ENCODE measurements at regions not wholly inside any gene's neighbourhood (a gene's known extent, or its start where the extent isn't known, plus 50 kb on each side); places are given as distances from the start of the nearest gene placed in this dataset.

GRCh38 chr3:13215940-13216546 lies 142.8 kb upstream of the IQSEC1 start:
- no peak for TF ChIP-seq CTCF (IDR thresholded peaks at IDR 0.05; ENCODE audit: insufficient read depth, low read depth, low read length, missing control alignments)
- DNase-seq (ENCODE audit: low read depth), result no peak

GRCh38 chr3:13214847-13215472 lies 141.7 kb upstream of the IQSEC1 start:
- DNase-seq (ENCODE audit: low read depth), result no peak

More at GRCh38 chr3:13215940-13216546, 142.8 kb upstream of the IQSEC1 start:
- H3K4me3 ChIP-seq (ENCODE audit: low read depth, low read length), result no peak overlapping the region

GRCh38 chr3:13213911-13214846 lies 140.9 kb upstream of the IQSEC1 start:
- no peak overlapping the region for H3K4me3 ChIP-seq (ENCODE audit: low read depth, low read length)
- no peak for DNase-seq (ENCODE audit: low read depth)
- no peak for TF ChIP-seq CTCF (IDR thresholded peaks at IDR 0.05; ENCODE audit: insufficient read depth, low read depth, low read length, missing control alignments)

More at GRCh38 chr3:13214847-13215472, 141.7 kb upstream of the IQSEC1 start:
- TF ChIP-seq CTCF (IDR thresholded peaks at IDR 0.05; ENCODE audit: insufficient read depth, low read depth, low read length, missing control alignments), result no peak
- H3K4me3 ChIP-seq (ENCODE audit: low read depth, low read length), result no peak overlapping the region

GRCh38 chr3:13213490-13213889 lies 140.3 kb upstream of the IQSEC1 start:
- no peak overlapping the region for H3K4me3 ChIP-seq (ENCODE audit: low read depth, low read length)
- no peak for DNase-seq (ENCODE audit: low read depth)
- TF ChIP-seq CTCF (IDR thresholded peaks at IDR 0.05; ENCODE audit: insufficient read depth, low read depth, low read length, missing control alignments), result no peak

- no peak for DNase-seq (ENCODE audit: low read depth)
- no peak for TF ChIP-seq CTCF (IDR thresholded peaks at IDR 0.05; ENCODE audit: insufficient read depth, low read depth, low read length, missing control alignments)
- H3K4me3 ChIP-seq (ENCODE audit: low read depth, low read length), result no peak overlapping the region
These were observed 138.5 kb upstream of the IQSEC1 start for GRCh38 chr3:13211605-13212210.

GRCh38 chr3:13210221-13210975 lies 137.2 kb upstream of the IQSEC1 start:
- no peak for TF ChIP-seq CTCF (IDR thresholded peaks at IDR 0.05; ENCODE audit: insufficient read depth, low read depth, low read length, missing control alignments)
- DNase-seq (ENCODE audit: low read depth), result no peak
- H3K4me3 ChIP-seq (ENCODE audit: low read depth, low read length), result no peak overlapping the region
